GM23338 (cell line): ENCODE measurements at regions not wholly inside any gene's neighbourhood (a gene's known extent, or its start where the extent isn't known, plus 50 kb on each side); places are given as distances from the start of the nearest gene placed in this dataset.

Source experiments
- ATAC-seq: fragments of 200-7000 bp; cut with Tn5 transposase; 3 replicates; pipeline ENCODE4 v1.9.1; 2020
- DNase-seq: peaks from one replicate; pipeline ENCODE4 v3.0.0-alpha.2; 2015; ENCODE audit warnings: low spot score
- H2AFZ ChIP-seq: fragments of 200-600 bp; sonication (generic); 2 replicates; pipeline ENCODE4 v1.8.0; 2016; ENCODE audit warnings: antibody characterized with exemption, mild to moderate bottlenecking, moderate library complexity
- H3F3A ChIP-seq: fragments of 200-600 bp; sonication (generic); replicated peaks from 2 replicates; pipeline ENCODE4 v1.8.0; 2017; ENCODE audit warnings: antibody characterized with exemption, mixed run types, low read depth
- H3K27ac ChIP-seq: fragments of 200-600 bp; sonication (generic); 2 replicates; pipeline ENCODE4 v1.6.1; 2016; ENCODE audit warnings: low read depth
- H3K27me3 ChIP-seq: fragments of 200-600 bp; sonication (generic); 2 replicates; pipeline ENCODE4 v1.8.0; 2016; ENCODE audit warnings: mild to moderate bottlenecking, mixed run types, moderate library complexity; ENCODE audit not compliant: insufficient read depth
- H3K36me3 ChIP-seq: fragments of 200-600 bp; sonication (generic); 2 replicates; pipeline ENCODE4 v1.8.0; 2016; ENCODE audit warnings: mild to moderate bottlenecking; ENCODE audit not compliant: insufficient read depth
- H3K4me1 ChIP-seq: fragments of 200-600 bp; sonication (generic); 2 replicates; pipeline ENCODE4 v1.8.0; 2016; ENCODE audit warnings: mild to moderate bottlenecking, moderate library complexity; ENCODE audit not compliant: insufficient read depth
- H3K4me2 ChIP-seq: fragments of 200-600 bp; sonication (generic); 2 replicates; pipeline ENCODE4 v1.7.1; 2017; ENCODE audit warnings: mixed run types
- H3K4me3 ChIP-seq: fragments of 200-600 bp; sonication (generic); 2 replicates; pipeline ENCODE4 v1.6.1; 2016; ENCODE audit warnings: mixed run types
- H3K79me2 ChIP-seq: fragments of 200-600 bp; sonication (generic); replicated peaks from 2 replicates; pipeline ENCODE4 v1.8.0; 2017; ENCODE audit warnings: mild to moderate bottlenecking; ENCODE audit not compliant: insufficient read depth
- H3K9me2 ChIP-seq: fragments of 200-600 bp; sonication (generic); 2 replicates; pipeline ENCODE4 v1.8.0; 2017; ENCODE audit not compliant: insufficient read depth
- H4K20me1 ChIP-seq: fragments of 200-600 bp; sonication (generic); replicated peaks from 2 replicates; pipeline ENCODE4 v1.8.0; 2017; ENCODE audit warnings: mild to moderate bottlenecking; ENCODE audit not compliant: insufficient read depth
- H3K27ac Mint-ChIP-seq: 2 replicates; pipeline ENCODE4 v1.8.0; 2020; ENCODE audit warnings: inconsistent platforms, mild to moderate bottlenecking, moderate library complexity, mixed read lengths
- H3K27me3 Mint-ChIP-seq: 3 replicates; pipeline ENCODE4 v1.8.0; 2022; ENCODE audit warnings: low read depth, mild to moderate bottlenecking, moderate library complexity, mixed read lengths, inconsistent platforms; ENCODE audit not compliant: insufficient read depth, poor library complexity
- H3K36me3 Mint-ChIP-seq: 3 replicates; pipeline ENCODE4 v1.8.0; 2021; ENCODE audit warnings: low read depth, mild to moderate bottlenecking, inconsistent platforms, moderate library complexity, mixed read lengths
- H3K4me1 Mint-ChIP-seq: 3 replicates; pipeline ENCODE4 v1.8.0; 2020; ENCODE audit warnings: mild to moderate bottlenecking, inconsistent platforms, mixed read lengths
- H3K4me3 Mint-ChIP-seq: 3 replicates; pipeline ENCODE4 v1.8.0; 2021; ENCODE audit warnings: moderate library complexity, mild to moderate bottlenecking, inconsistent platforms, mixed read lengths
- H3K9me3 Mint-ChIP-seq: 3 replicates; pipeline ENCODE4 v1.8.0; 2020; ENCODE audit warnings: moderate library complexity, mild to moderate bottlenecking, inconsistent platforms, mixed read lengths
- CREB1 ChIP-seq: fragments of 250-450 bp; sonication (Bioruptor Pico); IDR thresholded peaks from 2 replicates; pipeline ENCODE4 v1.5.0; 2020; ENCODE audit warnings: low read depth, mild to moderate bottlenecking, moderate library complexity
- EZH2phosphoT487 ChIP-seq: fragments of 200-600 bp; sonication (generic); IDR thresholded peaks from one replicate; pipeline ENCODE4 v1.8.1; 2018; ENCODE audit warnings: antibody characterized with exemption; ENCODE audit not compliant: unreplicated experiment
- NANOG ChIP-seq: IDR thresholded peaks from 2 replicates; pipeline ENCODE4 v1.6.1; 2016; ENCODE audit warnings: antibody characterized with exemption, borderline replicate concordance
- STAT1 ChIP-seq: IDR thresholded peaks from one replicate; pipeline ENCODE4 v1.6.1; 2016; ENCODE audit warnings: antibody characterized with exemption; ENCODE audit not compliant: unreplicated experiment
- ZNF114 ChIP-seq: fragments of 250-450 bp; sonication (Bioruptor Pico); IDR thresholded peaks from 2 replicates; pipeline ENCODE4 v1.5.0; 2020; ENCODE audit warnings: mild to moderate bottlenecking, moderate library complexity
- ZNF331 ChIP-seq: fragments of 250-450 bp; sonication (Bioruptor Pico); IDR thresholded peaks from 2 replicates; pipeline ENCODE4 v1.5.0; 2020; ENCODE audit warnings: low read depth, mild to moderate bottlenecking, moderate library complexity
- ZNF462 ChIP-seq: fragments of 250-450 bp; sonication (Bioruptor Pico); IDR thresholded peaks from 2 replicates; pipeline ENCODE4 v1.5.0; 2020; ENCODE audit warnings: mild to moderate bottlenecking, moderate library complexity
- TF ChIP-seq, protein P1 (sequence below), 2 experiments: fragments of 200-600 bp in 1 of 2; sonication (generic) in 1 of 2; conservative IDR thresholded peaks; 2 replicates each; pipeline versions ENCODE4 v1.5.1 to v1.6.1; 2016 to 2017; ENCODE audit warnings: antibody characterized with exemption in 2 of 2, low read depth in 2 of 2, mild to moderate bottlenecking in 2 of 2, moderate library complexity in 1 of 2
- TF ChIP-seq, protein P2 (sequence below): IDR thresholded peaks from 2 replicates; pipeline ENCODE4 v1.6.1; 2016; ENCODE audit warnings: antibody characterized with exemption

GRCh38 chr5:164672931-164673694 is 1167.7 kb downstream of the MAT2B start:
- H3K9me3 Mint-ChIP-seq, result peaks cover 10% of the 10 kb centered on the region; the same call in 2 of the 3 replicates
- H3K4me3 Mint-ChIP-seq, result no peak overlapping the region
- H3K27ac ChIP-seq, result no peak overlapping the region
- H3K27ac Mint-ChIP-seq, result no peak overlapping the region
- peak overlapping the region; percentile 38; the same call in 1 of the 2 replicates for H2AFZ ChIP-seq
- H3K36me3 ChIP-seq, result no peaks in the 10 kb centered on the region
- ATAC-seq, result no peak
- H3F3A ChIP-seq, result no peaks in the 10 kb centered on the region
- H3K27me3 ChIP-seq, result no peaks in the 10 kb centered on the region
- H3K79me2 ChIP-seq, result no peaks in the 10 kb centered on the region
- no peak overlapping the region for H3K4me2 ChIP-seq
- H3K4me3 ChIP-seq, result no peak overlapping the region
- H3K9me2 ChIP-seq, result no peaks in the 10 kb centered on the region
- H3K4me1 Mint-ChIP-seq, result peaks cover 17% of the 10 kb centered on the region
- TF ChIP-seq, protein P1, sequence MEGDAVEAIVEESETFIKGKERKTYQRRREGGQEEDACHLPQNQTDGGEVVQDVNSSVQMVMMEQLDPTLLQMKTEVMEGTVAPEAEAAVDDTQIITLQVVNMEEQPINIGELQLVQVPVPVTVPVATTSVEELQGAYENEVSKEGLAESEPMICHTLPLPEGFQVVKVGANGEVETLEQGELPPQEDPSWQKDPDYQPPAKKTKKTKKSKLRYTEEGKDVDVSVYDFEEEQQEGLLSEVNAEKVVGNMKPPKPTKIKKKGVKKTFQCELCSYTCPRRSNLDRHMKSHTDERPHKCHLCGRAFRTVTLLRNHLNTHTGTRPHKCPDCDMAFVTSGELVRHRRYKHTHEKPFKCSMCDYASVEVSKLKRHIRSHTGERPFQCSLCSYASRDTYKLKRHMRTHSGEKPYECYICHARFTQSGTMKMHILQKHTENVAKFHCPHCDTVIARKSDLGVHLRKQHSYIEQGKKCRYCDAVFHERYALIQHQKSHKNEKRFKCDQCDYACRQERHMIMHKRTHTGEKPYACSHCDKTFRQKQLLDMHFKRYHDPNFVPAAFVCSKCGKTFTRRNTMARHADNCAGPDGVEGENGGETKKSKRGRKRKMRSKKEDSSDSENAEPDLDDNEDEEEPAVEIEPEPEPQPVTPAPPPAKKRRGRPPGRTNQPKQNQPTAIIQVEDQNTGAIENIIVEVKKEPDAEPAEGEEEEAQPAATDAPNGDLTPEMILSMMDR (conservative IDR thresholded peaks at IDR 0.05; ENCODE audit: low read depth in 2 of 2), result peak in 1 of 2 experiments; percentile 56; a peak in 3 of 4 replicates
- TF ChIP-seq EZH2phosphoT487, result no peak
- no peak for TF ChIP-seq NANOG
- peaks cover 11% of the 10 kb centered on the region for H3K36me3 Mint-ChIP-seq
- no peaks in the 10 kb centered on the region for H4K20me1 ChIP-seq
- no peaks in the 10 kb centered on the region for H3K27me3 Mint-ChIP-seq
- peaks cover 10% of the 10 kb centered on the region for H3K4me1 ChIP-seq
- DNase-seq, result no peak

DNA sequence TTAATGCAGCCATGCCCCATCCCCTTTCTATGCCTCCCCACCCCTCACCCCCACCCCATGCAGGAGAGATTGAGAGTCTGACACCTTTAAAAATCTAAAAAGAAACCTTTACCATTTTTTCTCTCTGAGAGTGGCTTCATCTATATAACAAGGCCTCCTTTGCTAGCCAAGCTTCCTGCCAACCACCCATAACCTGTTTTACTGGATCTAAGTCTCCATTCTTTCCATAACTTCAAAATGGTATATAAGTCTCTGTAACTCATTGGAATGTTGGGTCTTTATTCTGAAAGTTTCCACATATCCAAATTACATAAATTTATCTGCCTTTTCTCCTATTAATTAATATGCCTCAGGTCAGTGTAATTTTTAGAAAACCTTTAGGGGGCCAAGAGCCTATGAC is 1174.0 kb downstream of the MAT2B start:
- peak overlapping the region; percentile 29 for H3K4me3 ChIP-seq
- ATAC-seq (no peak), DNase-seq (peak; percentile 25)
- peaks cover 55% of the 10 kb centered on the region for H3K4me1 Mint-ChIP-seq
- no peaks in the 10 kb centered on the region for H3K27me3 ChIP-seq
- peak overlapping the region; percentile 22 for H3K4me2 ChIP-seq
- peaks cover 28% of the 10 kb centered on the region; the same call in 2 of the 3 replicates for H3K9me3 Mint-ChIP-seq
- H3K27ac ChIP-seq, result peak overlapping the region; percentile 40
- peaks cover 7% of the 10 kb centered on the region for H3K27me3 Mint-ChIP-seq
- no peak overlapping the region for H3K4me3 Mint-ChIP-seq
- no peaks in the 10 kb centered on the region for H3K36me3 ChIP-seq
- no peaks in the 10 kb centered on the region for H4K20me1 ChIP-seq
- H3K4me1 ChIP-seq, result peaks cover 33% of the 10 kb centered on the region
- no peak overlapping the region for H2AFZ ChIP-seq
- no peaks in the 10 kb centered on the region for H3K79me2 ChIP-seq
- H3K27ac Mint-ChIP-seq, result no peak overlapping the region; the same call in 1 of the 2 replicates
- no peaks in the 10 kb centered on the region for H3K9me2 ChIP-seq
- peaks cover 37% of the 10 kb centered on the region for H3K36me3 Mint-ChIP-seq
- no peaks in the 10 kb centered on the region for H3F3A ChIP-seq
- TF ChIP-seq CREB1 (CRISPR knock-in tag) (no peak), ZNF331 (CRISPR knock-in tag) (no peak), ZNF462 (CRISPR knock-in tag) (no peak), STAT1 (no peak), ZNF114 (no peak)
- TF ChIP-seq, protein P2, sequence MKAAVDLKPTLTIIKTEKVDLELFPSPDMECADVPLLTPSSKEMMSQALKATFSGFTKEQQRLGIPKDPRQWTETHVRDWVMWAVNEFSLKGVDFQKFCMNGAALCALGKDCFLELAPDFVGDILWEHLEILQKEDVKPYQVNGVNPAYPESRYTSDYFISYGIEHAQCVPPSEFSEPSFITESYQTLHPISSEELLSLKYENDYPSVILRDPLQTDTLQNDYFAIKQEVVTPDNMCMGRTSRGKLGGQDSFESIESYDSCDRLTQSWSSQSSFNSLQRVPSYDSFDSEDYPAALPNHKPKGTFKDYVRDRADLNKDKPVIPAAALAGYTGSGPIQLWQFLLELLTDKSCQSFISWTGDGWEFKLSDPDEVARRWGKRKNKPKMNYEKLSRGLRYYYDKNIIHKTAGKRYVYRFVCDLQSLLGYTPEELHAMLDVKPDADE, result no peak
- TF ChIP-seq, protein P1 (conservative IDR thresholded peaks at IDR 0.05; ENCODE audit: low read depth in 2 of 2), result no peak
